DOHH2 (cell line): ENCODE measurements at regions not wholly inside any gene's neighbourhood (a gene's known extent, or its start where the extent isn't known, plus 50 kb on each side); places are given as distances from the start of the nearest gene placed in this dataset.

Source experiments
- H3F3A ChIP-seq: fragments of 200-600 bp; sonication (generic), shearing (Covaris generic); 2 replicates; pipeline ENCODE4 v1.6.0; 2016; ENCODE audit warnings: antibody characterized with exemption, mild to moderate bottlenecking; ENCODE audit not compliant: control insufficient read depth, insufficient read depth
- H3K27ac ChIP-seq: fragments of 200-600 bp; sonication (generic); 2 replicates; pipeline ENCODE4 v1.5.1; 2014; ENCODE audit warnings: low read depth, mild to moderate bottlenecking, low read length, moderate library complexity
- H3K27me3 ChIP-seq: fragments of 200-600 bp; sonication (generic); 2 replicates; pipeline ENCODE4 v1.6.1; 2014; ENCODE audit warnings: mild to moderate bottlenecking, low read length, mixed read lengths; ENCODE audit not compliant: control insufficient read depth
- H3K36me3 ChIP-seq: fragments of 200-600 bp; sonication (generic); 2 replicates; pipeline ENCODE4 v1.6.1; 2014; ENCODE audit warnings: mild to moderate bottlenecking, low read length, moderate library complexity, mixed read lengths; ENCODE audit not compliant: control insufficient read depth
- H3K4me1 ChIP-seq: fragments of 200-600 bp; sonication (generic); 2 replicates; pipeline ENCODE4 v1.6.1; 2014; ENCODE audit warnings: mild to moderate bottlenecking, low read length, mixed read lengths; ENCODE audit not compliant: control insufficient read depth
- H3K4me2 ChIP-seq: fragments of 200-600 bp; sonication (generic); 2 replicates; pipeline ENCODE4 v1.6.0; 2014; ENCODE audit warnings: mild to moderate bottlenecking, low read length, moderate library complexity
- H3K4me3 ChIP-seq: fragments of 200-600 bp; sonication (generic); 2 replicates; pipeline ENCODE4 v1.5.1; 2014; ENCODE audit warnings: mild to moderate bottlenecking, low read length, mixed read lengths
- H3K79me2 ChIP-seq: fragments of 200-600 bp; sonication (generic); 2 replicates; pipeline ENCODE4 v1.6.1; 2014; ENCODE audit warnings: mild to moderate bottlenecking, low read length, mixed read lengths; ENCODE audit not compliant: control insufficient read depth
- H3K9me2 ChIP-seq: fragments of 200-600 bp; sonication (generic); replicated peaks from 2 replicates; pipeline ENCODE4 v1.6.1; 2014; ENCODE audit warnings: mild to moderate bottlenecking, low read length, mixed read lengths; ENCODE audit not compliant: control insufficient read depth
- H3K9me3 ChIP-seq: fragments of 200-600 bp; sonication (generic); 2 replicates; pipeline ENCODE4 v1.6.1; 2014; ENCODE audit warnings: antibody characterized with exemption, low read length, mixed read lengths; ENCODE audit not compliant: control insufficient read depth, insufficient read depth
- H4K20me1 ChIP-seq: fragments of 200-600 bp; sonication (generic); 2 replicates; pipeline ENCODE4 v1.6.0; 2014; ENCODE audit warnings: low read depth, mild to moderate bottlenecking, antibody characterized with exemption, low read length, moderate library complexity; ENCODE audit not compliant: control insufficient read depth, insufficient read depth
- CTCF ChIP-seq: fragments of 200-600 bp; sonication (generic); IDR thresholded peaks from one replicate; pipeline ENCODE4 v1.5.1; 2014; ENCODE audit warnings: antibody characterized with exemption, mild to moderate bottlenecking, low read depth, low read length; ENCODE audit not compliant: poor library complexity, severe bottlenecking
- EZH2phosphoT487 ChIP-seq: fragments of 200-600 bp; sonication (generic); IDR thresholded peaks from 2 replicates; pipeline ENCODE4 v1.6.1; 2017; ENCODE audit warnings: borderline replicate concordance, mild to moderate bottlenecking, antibody characterized with exemption, low read length, moderate library complexity, mixed read lengths

GRCh38 chr7:22664988-22665798, 61.8 kb upstream of the IL6 start:
- H3K79me2 ChIP-seq: no peaks in the 10 kb centered on the region
- H3K27ac ChIP-seq: no peak overlapping the region
- H4K20me1 ChIP-seq: no peaks in the 10 kb centered on the region
- H3F3A ChIP-seq: no peaks in the 10 kb centered on the region
- TF ChIP-seq EZH2phosphoT487 (no peak), CTCF (no peak)
- no peak overlapping the region for H3K4me2 ChIP-seq
- peaks cover 49% of the 10 kb centered on the region for H3K27me3 ChIP-seq
- no peak overlapping the region for H3K4me3 ChIP-seq
- H3K9me3 ChIP-seq: no peaks in the 10 kb centered on the region
- H3K4me1 ChIP-seq: peaks cover 17% of the 10 kb centered on the region
- no peaks in the 10 kb centered on the region for H3K36me3 ChIP-seq
- H3K9me2 ChIP-seq: no peaks in the 10 kb centered on the region

- Histone ChIP-seq H3K4me1 (peaks cover 17% of the 10 kb centered on the region), H3K27me3 (peaks cover 43% of the 10 kb centered on the region), H3K36me3 (no peaks in the 10 kb centered on the region), H3K79me2 (no peaks in the 10 kb centered on the region), H4K20me1 (no peaks in the 10 kb centered on the region), H3K27ac (no peak overlapping the region), H3K9me2 (no peaks in the 10 kb centered on the region), H3F3A (no peaks in the 10 kb centered on the region), H3K4me2 (no peak overlapping the region), H3K9me3 (no peaks in the 10 kb centered on the region), H3K4me3 (no peak overlapping the region)
- TF ChIP-seq CTCF: no peak
- TF ChIP-seq EZH2phosphoT487: no peak
Measured at GRCh38 chr7:22663721-22664120, 63.3 kb upstream of the IL6 start.

- H3K36me3 ChIP-seq: no peaks in the 10 kb centered on the region
- H3K9me2 ChIP-seq: no peaks in the 10 kb centered on the region
- no peaks in the 10 kb centered on the region for H3F3A ChIP-seq
- no peak overlapping the region for H3K4me3 ChIP-seq
- peaks cover 39% of the 10 kb centered on the region for H3K27me3 ChIP-seq
- no peaks in the 10 kb centered on the region for H4K20me1 ChIP-seq
- no peaks in the 10 kb centered on the region for H3K79me2 ChIP-seq
- H3K4me1 ChIP-seq: peaks cover 17% of the 10 kb centered on the region
- H3K4me2 ChIP-seq: no peak overlapping the region
- H3K9me3 ChIP-seq: no peaks in the 10 kb centered on the region
- TF ChIP-seq CTCF (no peak), EZH2phosphoT487 (no peak)
- no peak overlapping the region for H3K27ac ChIP-seq
Measured at GRCh38 chr7:22663357-22663718, 63.7 kb upstream of the IL6 start.
